Body of pancreas (tissue), 4 donors: ENCODE measurements at regions not wholly inside any gene's neighbourhood (a gene's known extent, or its start where the extent isn't known, plus 50 kb on each side); places are given as distances from the start of the nearest gene placed in this dataset.

ENCODE experiments used
- CTCF ChIP-seq, 7 experiments: fragments of 450-650 bp in 4 of 7; fragments of 200-600 bp in 3 of 7; sonication (generic) in 3 of 7; IDR thresholded peaks; one replicate each; pipeline ENCODE4 v1.5.1; 2016 to 2019; ENCODE audit warnings: antibody characterized with exemption in 7 of 7
- POLR2A ChIP-seq, 3 donors: fragments of 450-650 bp; IDR thresholded peaks; one replicate each; pipeline ENCODE4 v1.6.1; 2016; ENCODE audit warnings: antibody characterized with exemption in 3 of 3, mild to moderate bottlenecking in 2 of 3

GRCh38 chr3:18633002-18633401 lies 207.9 kb upstream of the SATB1 start:
- TF ChIP-seq CTCF (IDR thresholded peaks at IDR 0.05) (no peak), POLR2A (IDR thresholded peaks at IDR 0.05) (no peak)
